Endothelial cell of umbilical vein (primary cell): ENCODE measurements at regions not wholly inside any gene's neighbourhood (a gene's known extent, or its start where the extent isn't known, plus 50 kb on each side); places are given as distances from the start of the nearest gene placed in this dataset.

Source experiments
- BruUV-seq: library from RNA; stranded (reverse); fragments of 400-500 nt; replicated peaks from 2 replicates; lab custom pipeline; 2021; lab: Mats Ljungman, UMichigan
- CTCF ChIA-PET: fragments of 300-600, 350-600 bp; sonication (Branson Sonifier 250); formaldehyde crosslinking; loops from one replicate; lab custom pipeline; 2021; ENCODE audit warnings: antibody characterized with exemption, inconsistent platforms; lab: Charles Lee
- POLR2A ChIA-PET: fragments of 300-600, 350-600 bp; sonication (Branson Sonifier 250); formaldehyde crosslinking; loops from one replicate; lab custom pipeline; 2021; ENCODE audit warnings: antibody characterized with exemption, inconsistent platforms; lab: Charles Lee
- DNase-seq: peaks from one replicate; pipeline ENCODE4 v3.0.0-alpha.2; 2011; ENCODE audit warnings: low read depth, low spot score
- FAIRE-seq: peaks from 2 replicates; lab custom pipeline; 2011; peaks lifted over from hg19 to GRCh38; lab: Jason Lieb, UNC
- H2AFZ ChIP-seq: 2 replicates; pipeline ENCODE4 v1.6.0; 2012; ENCODE audit warnings: low read depth, low read length, control low read depth, inconsistent platforms
- H3K27ac ChIP-seq: 2 replicates; pipeline ENCODE4 v1.5.1; 2011; ENCODE audit warnings: low read depth, mild to moderate bottlenecking, control low read depth, low read length, moderate library complexity; ENCODE audit not compliant: insufficient read depth
- H3K27me3 ChIP-seq, 2 experiments: 2 replicates each; pipeline versions ENCODE4 v1.6.0 to v1.6.1; 2011; ENCODE audit warnings: low read length in 2 of 2, mixed read lengths in 1 of 2; ENCODE audit not compliant: control insufficient read depth in 2 of 2, insufficient read depth in 2 of 2
- H3K36me3 ChIP-seq, 2 experiments: 2 replicates in 1 of 2; 3 replicates in 1 of 2; pipeline ENCODE4 v1.5.1; 2011; ENCODE audit warnings: low read length in 2 of 2, mild to moderate bottlenecking in 1 of 2, moderate library complexity in 1 of 2; ENCODE audit not compliant: control insufficient read depth in 2 of 2, insufficient read depth in 2 of 2; ENCODE audit errors: extremely low read depth in 1 of 2
- H3K4me1 ChIP-seq: 3 replicates; pipeline ENCODE4 v1.5.1; 2011; ENCODE audit warnings: mild to moderate bottlenecking, low read length; ENCODE audit not compliant: control insufficient read depth, insufficient read depth; ENCODE audit errors: extremely low read depth
- H3K4me2 ChIP-seq: 2 replicates; pipeline ENCODE4 v1.6.1; 2011; ENCODE audit warnings: low read length, control low read depth, mixed read lengths; ENCODE audit not compliant: insufficient read depth
- H3K4me3 ChIP-seq, 3 experiments: fragments of 200-600 bp in 1 of 3; sonication (generic), shearing (Covaris generic) in 1 of 3; replicated peaks in 1 of 3; 2 replicates each; pipeline ENCODE4 v1.5.1; 2011 to 2016; ENCODE audit warnings: control low read depth in 3 of 3, low read length in 3 of 3, mild to moderate bottlenecking in 2 of 3, inconsistent platforms in 1 of 3, low read depth in 1 of 3, moderate library complexity in 1 of 3; ENCODE audit not compliant: insufficient read depth in 1 of 3
- H3K79me2 ChIP-seq: 2 replicates; pipeline ENCODE4 v1.6.0; 2012; ENCODE audit warnings: low read length, inconsistent platforms; ENCODE audit not compliant: control insufficient read depth, insufficient read depth
- H3K9ac ChIP-seq: replicated peaks from 2 replicates; pipeline ENCODE3; 2011; ENCODE audit warnings: low read length, control low read depth; ENCODE audit not compliant: insufficient read depth; ENCODE audit errors: extremely low read depth
- H3K9me1 ChIP-seq: replicated peaks from 3 replicates; pipeline ENCODE4 v1.6.0; 2011; ENCODE audit warnings: mild to moderate bottlenecking, low read length; ENCODE audit not compliant: control insufficient read depth, insufficient read depth; ENCODE audit errors: extremely low read depth
- H3K9me3 ChIP-seq: replicated peaks from 2 replicates; pipeline ENCODE4 v1.5.1; 2012; ENCODE audit warnings: low read length, inconsistent platforms; ENCODE audit not compliant: control insufficient read depth, insufficient read depth
- H4K20me1 ChIP-seq: replicated peaks from 2 replicates; pipeline ENCODE3; 2011; ENCODE audit warnings: mild to moderate bottlenecking, low read length; ENCODE audit not compliant: control insufficient read depth, insufficient read depth; ENCODE audit errors: extremely low read depth
- EZH2 ChIP-seq: IDR thresholded peaks from 2 replicates; pipeline ENCODE4 v1.6.1; 2012; ENCODE audit warnings: borderline replicate concordance, low read depth, mild to moderate bottlenecking, moderate library complexity, low read length, inconsistent platforms; ENCODE audit not compliant: severe bottlenecking
- FOS ChIP-seq: IDR thresholded peaks from 2 replicates; pipeline ENCODE4 v1.6.1; 2011; ENCODE audit warnings: mild to moderate bottlenecking, low read length, moderate library complexity, borderline replicate concordance; ENCODE audit not compliant: insufficient read depth
- GATA2 ChIP-seq: IDR thresholded peaks from 2 replicates; pipeline ENCODE4 v1.7.0; 2011; ENCODE audit warnings: low read depth, mild to moderate bottlenecking, moderate library complexity, mixed read lengths, low read length; ENCODE audit not compliant: insufficient read length, insufficient read depth
- JUN ChIP-seq: IDR thresholded peaks from 2 replicates; pipeline ENCODE4 v1.6.1; 2011; ENCODE audit warnings: borderline replicate concordance, low read depth; ENCODE audit not compliant: insufficient read length, insufficient read depth
- MYC ChIP-seq: IDR thresholded peaks from one replicate; pipeline ENCODE4 v1.6.1; 2011; ENCODE audit warnings: mild to moderate bottlenecking, low read depth, low read length
- POLR2A ChIP-seq: IDR thresholded peaks from 2 replicates; pipeline ENCODE4 v1.6.1; 2012; ENCODE audit warnings: low read depth, mild to moderate bottlenecking, control low read depth, low read length
- POLR2AphosphoS5 ChIP-seq: IDR thresholded peaks from 2 replicates; pipeline ENCODE4 v1.6.1; 2012; ENCODE audit warnings: low read depth, mild to moderate bottlenecking, control low read depth, low read length, moderate library complexity; ENCODE audit not compliant: insufficient read depth
- dilution Hi-C: fragments of 300-500 bp; cut with MboI; formaldehyde crosslinking; loops from one replicate; pipeline ENCODE4 v1.15.0; 2019; ENCODE audit warnings: low sequenced_read_pairs; ENCODE audit not compliant: extremely low pct_ligation_motif_present
- intact Hi-C: fragments of 100-400 bp; cut with micrococcal nuclease; formaldehyde crosslinking; loops from one replicate; pipeline ENCODE4 v1.10.0; 2022
- TF ChIP-seq, protein P1 (sequence below): IDR thresholded peaks from 2 replicates; pipeline ENCODE4 v1.6.1; 2011; ENCODE audit not compliant: insufficient read depth, insufficient read length
- TF ChIP-seq, protein P2 (sequence below), 2 donors: IDR thresholded peaks; 1 replicate in 1 of 2; 2 replicates in 1 of 2; pipeline ENCODE4 v1.5.1; 2011; ENCODE audit warnings: low read length in 2 of 2, mild to moderate bottlenecking in 2 of 2, moderate library complexity in 2 of 2, control low read depth in 1 of 2, inconsistent platforms in 1 of 2, low read depth in 1 of 2; ENCODE audit not compliant: insufficient read depth in 1 of 2; ENCODE audit errors: extremely low read depth in 1 of 2

GRCh38 chr5:58077416-58077815 lies 382.5 kb downstream of the PLK2 start:
- ChIA-PET CTCF (no interaction called here), POLR2A (no interaction called here)
- Histone ChIP-seq H3K4me3 (no peak overlapping the region), H3K4me2 (no peak overlapping the region), H3K9ac (no peak overlapping the region), H2AFZ (no peak overlapping the region), H3K79me2 (no peaks in the 10 kb centered on the region), H4K20me1 (no peaks in the 10 kb centered on the region), H3K9me1 (no peaks in the 10 kb centered on the region), H3K36me3 (no peaks in the 10 kb centered on the region), H3K27ac (no peak overlapping the region), H3K9me3 (no peaks in the 10 kb centered on the region), H3K4me1 (peaks cover 3% of the 10 kb centered on the region), H3K27me3 (no peaks in the 10 kb centered on the region)
- no peak for TF ChIP-seq POLR2A
- intact Hi-C loops, result no loop called here
- FAIRE-seq (no peak), DNase-seq (no peak)
- dilution Hi-C loops, result no loop called here
- BruUV-seq, result no TSS peak

DNA sequence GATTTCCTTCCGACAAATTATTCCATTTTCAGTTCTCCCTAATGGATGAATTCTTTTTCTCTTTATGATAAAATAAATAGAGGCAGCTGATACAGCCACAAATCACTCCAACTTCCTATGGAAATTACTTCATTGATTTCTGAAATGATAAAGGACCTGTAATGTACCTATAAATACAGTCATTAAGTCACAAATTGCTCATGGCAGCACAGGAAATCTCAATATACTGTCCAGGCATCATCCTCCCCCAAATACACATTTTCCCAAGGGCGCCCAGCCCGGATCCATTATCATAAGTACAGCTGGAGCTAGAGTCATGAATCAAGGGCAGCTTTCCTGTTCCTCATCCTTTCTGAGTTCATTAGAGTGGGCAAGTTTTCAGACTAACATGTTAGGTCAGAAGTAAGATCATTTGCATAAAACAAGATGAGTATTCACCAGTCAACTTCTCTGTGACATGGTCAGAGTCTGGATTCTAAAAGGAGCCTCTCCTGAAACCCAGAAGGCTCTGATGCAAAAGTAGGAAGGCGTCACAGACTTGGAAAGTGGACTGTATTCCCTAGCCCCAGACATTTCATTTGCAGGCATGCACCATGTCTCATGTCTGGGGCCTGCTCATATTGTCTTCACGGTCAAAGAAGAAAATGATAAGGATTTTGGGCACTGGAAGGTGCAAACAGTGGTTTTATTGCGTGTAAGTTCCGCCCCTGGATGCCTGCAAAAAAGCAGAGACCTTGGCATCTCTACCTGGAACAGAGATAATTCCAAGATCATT lies 383.2 kb downstream of the PLK2 start:
- FAIRE-seq, result no peak
- TF ChIP-seq, protein P1, sequence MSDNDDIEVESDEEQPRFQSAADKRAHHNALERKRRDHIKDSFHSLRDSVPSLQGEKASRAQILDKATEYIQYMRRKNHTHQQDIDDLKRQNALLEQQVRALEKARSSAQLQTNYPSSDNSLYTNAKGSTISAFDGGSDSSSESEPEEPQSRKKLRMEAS, result no peak
- TF ChIP-seq, protein P2, sequence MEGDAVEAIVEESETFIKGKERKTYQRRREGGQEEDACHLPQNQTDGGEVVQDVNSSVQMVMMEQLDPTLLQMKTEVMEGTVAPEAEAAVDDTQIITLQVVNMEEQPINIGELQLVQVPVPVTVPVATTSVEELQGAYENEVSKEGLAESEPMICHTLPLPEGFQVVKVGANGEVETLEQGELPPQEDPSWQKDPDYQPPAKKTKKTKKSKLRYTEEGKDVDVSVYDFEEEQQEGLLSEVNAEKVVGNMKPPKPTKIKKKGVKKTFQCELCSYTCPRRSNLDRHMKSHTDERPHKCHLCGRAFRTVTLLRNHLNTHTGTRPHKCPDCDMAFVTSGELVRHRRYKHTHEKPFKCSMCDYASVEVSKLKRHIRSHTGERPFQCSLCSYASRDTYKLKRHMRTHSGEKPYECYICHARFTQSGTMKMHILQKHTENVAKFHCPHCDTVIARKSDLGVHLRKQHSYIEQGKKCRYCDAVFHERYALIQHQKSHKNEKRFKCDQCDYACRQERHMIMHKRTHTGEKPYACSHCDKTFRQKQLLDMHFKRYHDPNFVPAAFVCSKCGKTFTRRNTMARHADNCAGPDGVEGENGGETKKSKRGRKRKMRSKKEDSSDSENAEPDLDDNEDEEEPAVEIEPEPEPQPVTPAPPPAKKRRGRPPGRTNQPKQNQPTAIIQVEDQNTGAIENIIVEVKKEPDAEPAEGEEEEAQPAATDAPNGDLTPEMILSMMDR (IDR thresholded peaks at IDR 0.05; ENCODE audit: extremely low read depth in 1 of 2, insufficient read depth in 1 of 2, low read depth in 1 of 2, low read length in 2 of 2), result no peak
- TF ChIP-seq JUN (no peak), POLR2AphosphoS5 (no peak), EZH2 (no peak), GATA2 (no peak), FOS (no peak), MYC (no peak), POLR2A (no peak)
- no peaks in the 10 kb centered on the region for H3K36me3 ChIP-seq
- H3K27ac ChIP-seq, result no peak overlapping the region
- intact Hi-C loops (no loop called here), dilution Hi-C loops (no loop called here)
- DNase-seq, result peak; percentile 19
- no TSS peak for BruUV-seq
- H3K4me2 ChIP-seq, result no peak overlapping the region
- ChIA-PET POLR2A (no interaction called here), CTCF (interaction anchor here (0.9 kb wide), 1 partner anchor 9 kb away, joined by 3 read pairs; no protein-coding TSS in a partner anchor)
- no peaks in the 10 kb centered on the region for H3K9me3 ChIP-seq
- no peaks in the 10 kb centered on the region for H3K27me3 ChIP-seq
- H3K4me3 ChIP-seq, result no peak overlapping the region
- H2AFZ ChIP-seq, result no peak overlapping the region
- H4K20me1 ChIP-seq, result no peaks in the 10 kb centered on the region
- H3K9me1 ChIP-seq, result no peaks in the 10 kb centered on the region
- no peaks in the 10 kb centered on the region for H3K79me2 ChIP-seq
- H3K9ac ChIP-seq, result no peak overlapping the region
- H3K4me1 ChIP-seq, result peaks cover 3% of the 10 kb centered on the region
